Glutamatergic neuron (in vitro differentiated cells): ENCODE measurements at regions not wholly inside any gene's neighbourhood (a gene's known extent, or its start where the extent isn't known, plus 50 kb on each side); places are given as distances from the start of the nearest gene placed in this dataset.

ENCODE experiments used
- DNase-seq: peaks from one replicate; pipeline ENCODE4 v3.0.0; 2022
- H3K27ac Mint-ChIP-seq: one replicate; pipeline ENCODE4 v1.8.0; 2020; ENCODE audit warnings: mild to moderate bottlenecking, mixed read lengths, inconsistent platforms; ENCODE audit not compliant: unreplicated experiment
- H3K27me3 Mint-ChIP-seq: one replicate; pipeline ENCODE4 v1.8.0; 2020; ENCODE audit warnings: mild to moderate bottlenecking, moderate library complexity, mixed read lengths, inconsistent platforms; ENCODE audit not compliant: unreplicated experiment
- H3K36me3 Mint-ChIP-seq: one replicate; pipeline ENCODE4 v1.8.0; 2020; ENCODE audit warnings: mild to moderate bottlenecking, mixed read lengths, inconsistent platforms; ENCODE audit not compliant: unreplicated experiment
- H3K4me1 Mint-ChIP-seq: one replicate; pipeline ENCODE4 v1.8.0; 2020; ENCODE audit warnings: mild to moderate bottlenecking, low read depth, mixed read lengths, inconsistent platforms; ENCODE audit not compliant: unreplicated experiment
- H3K4me3 Mint-ChIP-seq: one replicate; pipeline ENCODE4 v1.8.0; 2020; ENCODE audit warnings: mild to moderate bottlenecking, mixed read lengths, inconsistent platforms; ENCODE audit not compliant: unreplicated experiment
- H3K9me3 Mint-ChIP-seq: one replicate; pipeline ENCODE4 v1.8.0; 2020; ENCODE audit warnings: mild to moderate bottlenecking, moderate library complexity, mixed read lengths, inconsistent platforms; ENCODE audit not compliant: unreplicated experiment
- CTCF ChIP-seq: fragments of 200-600 bp; sonication (generic); IDR thresholded peaks from one replicate; pipeline ENCODE4 v1.5.0; 2021; ENCODE audit not compliant: partially characterized antibody, unreplicated experiment

DNA sequence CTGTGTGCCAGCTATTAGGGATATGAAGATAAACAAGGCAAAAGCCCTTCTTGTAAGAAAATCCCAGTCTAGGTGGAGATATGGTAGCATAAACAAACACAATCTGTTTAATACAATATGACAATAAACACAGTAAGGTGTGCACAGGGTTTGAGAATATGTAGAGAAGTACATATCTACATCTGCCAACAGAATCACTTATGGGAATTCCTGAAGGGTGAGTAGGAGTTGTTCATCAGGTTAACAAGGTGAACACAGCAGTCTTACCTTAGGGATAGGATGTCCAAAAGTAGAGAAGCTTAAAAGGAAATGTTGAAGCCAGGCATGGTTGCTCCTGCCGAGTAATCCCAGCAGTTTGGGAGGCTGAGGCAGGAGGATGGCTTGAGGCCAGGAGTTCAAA is 57.7 kb upstream of the LRRC7 start:
- no peaks in the 10 kb centered on the region for H3K9me3 Mint-ChIP-seq
- no peak overlapping the region for H3K4me3 Mint-ChIP-seq
- no peaks in the 10 kb centered on the region for H3K27me3 Mint-ChIP-seq
- no peaks in the 10 kb centered on the region for H3K36me3 Mint-ChIP-seq
- no peak for DNase-seq
- H3K27ac Mint-ChIP-seq: no peak overlapping the region
- TF ChIP-seq CTCF: no peak
- H3K4me1 Mint-ChIP-seq: no peaks in the 10 kb centered on the region

- TF ChIP-seq CTCF: no peak
- Mint-ChIP-seq H3K27me3 (no peaks in the 10 kb centered on the region), H3K4me1 (no peaks in the 10 kb centered on the region), H3K4me3 (no peak overlapping the region), H3K27ac (no peak overlapping the region), H3K9me3 (no peaks in the 10 kb centered on the region), H3K36me3 (no peaks in the 10 kb centered on the region)
- DNase-seq: no peak
Observed at GRCh38 chr1:69511426-69512192, 56.1 kb upstream of the LRRC7 start.

- no peaks in the 10 kb centered on the region for H3K36me3 Mint-ChIP-seq
- H3K27ac Mint-ChIP-seq: no peak overlapping the region
- no peak for TF ChIP-seq CTCF
- no peak overlapping the region for H3K4me3 Mint-ChIP-seq
- H3K27me3 Mint-ChIP-seq: no peaks in the 10 kb centered on the region
- no peaks in the 10 kb centered on the region for H3K9me3 Mint-ChIP-seq
- H3K4me1 Mint-ChIP-seq: no peaks in the 10 kb centered on the region
- DNase-seq: no peak
Observed at GRCh38 chr1:69513601-69514000, 54.1 kb upstream of the LRRC7 start.
